Pons (tissue), 1 donor: ENCODE measurements at regions not wholly inside any gene's neighbourhood (a gene's known extent, or its start where the extent isn't known, plus 50 kb on each side); places are given as distances from the start of the nearest gene placed in this dataset.

Experiments used
- DNase-seq: peaks from one replicate; pipeline ENCODE4 v3.0.0-alpha.2; 2016; ENCODE audit warnings: low spot score

GRCh38 chr5:54927097-54927746 lies 58.2 kb downstream of the ESM1 start:
- DNase-seq: no peak

- DNase-seq: no peak
These were observed 60.9 kb downstream of the ESM1 start for GRCh38 chr5:54924487-54924886.

- no peak for DNase-seq
These were observed 68.1 kb downstream of the ESM1 start for GRCh38 chr5:54917323-54917722.

GRCh38 chr5:54915466-54916027 lies 69.8 kb downstream of the ESM1 start:
- no peak for DNase-seq

GRCh38 chr5:54912021-54912420 lies 73.4 kb downstream of the ESM1 start:
- DNase-seq: no peak

GRCh38 chr5:54909911-54910870 lies 75.2 kb downstream of the ESM1 start:
- no peak for DNase-seq

- no peak for DNase-seq
These were observed 76.4 kb downstream of the ESM1 start for GRCh38 chr5:54908774-54909525.

GRCh38 chr5:54905942-54906537 lies 79.4 kb downstream of the ESM1 start:
- DNase-seq: peak; percentile 67

GRCh38 chr5:54905246-54905795 lies 80.1 kb downstream of the ESM1 start:
- no peak for DNase-seq

- no peak for DNase-seq
These were observed 81.0 kb downstream of the ESM1 start for GRCh38 chr5:54904425-54904824.

- no peak for DNase-seq
These were observed 82.5 kb downstream of the ESM1 start for GRCh38 chr5:54902791-54903473.

GRCh38 chr5:54900984-54901725 lies 84.2 kb downstream of the ESM1 start:
- DNase-seq: no peak

- no peak for DNase-seq
These were observed 88.4 kb downstream of the ESM1 start for GRCh38 chr5:54897001-54897400.

GRCh38 chr5:54895816-54896341 lies 89.5 kb downstream of the ESM1 start:
- peak; percentile 76 for DNase-seq

GRCh38 chr5:54894957-54895815 lies 90.2 kb downstream of the ESM1 start:
- no peak for DNase-seq

GRCh38 chr5:54889826-54890225 lies 95.6 kb downstream of the ESM1 start:
- DNase-seq: no peak

- DNase-seq: no peak
These were observed 97.7 kb downstream of the ESM1 start for GRCh38 chr5:54887663-54888062.

- DNase-seq: no peak
These were observed 98.5 kb downstream of the ESM1 start for GRCh38 chr5:54886866-54887265.

- DNase-seq: no peak
These were observed 99.8 kb downstream of the ESM1 start for GRCh38 chr5:54885636-54886035.
